BJ (cell line): ENCODE measurements at regions not wholly inside any gene's neighbourhood (a gene's known extent, or its start where the extent isn't known, plus 50 kb on each side); places are given as distances from the start of the nearest gene placed in this dataset.

ENCODE experiments used
- CTCF ChIA-PET: fragments of 350-600 bp; formaldehyde crosslinking; extraction: SDS; loops from one replicate; lab custom pipeline; 2021; ENCODE audit warnings: antibody characterized with exemption, inconsistent platforms; lab: Yijun Ruan, JAX
- POLR2A ChIA-PET: fragments of 300-600 bp; sonication (Branson Sonifier 250); formaldehyde crosslinking; extraction: SDS; loops from one replicate; lab custom pipeline; 2021; ENCODE audit warnings: antibody characterized with exemption; lab: Charles Lee
- DNase-seq: peaks from one replicate; pipeline ENCODE4 v3.0.0-alpha.2; 2011; ENCODE audit warnings: low read depth
- H3K27me3 ChIP-seq: 2 replicates; pipeline ENCODE4 v1.6.0; 2011; ENCODE audit warnings: low read length; ENCODE audit not compliant: control insufficient read depth, insufficient read depth
- H3K36me3 ChIP-seq: 2 replicates; pipeline ENCODE4 v1.5.1; 2011; ENCODE audit warnings: low read length; ENCODE audit not compliant: control insufficient read depth, insufficient read depth
- H3K4me3 ChIP-seq: 2 replicates; pipeline ENCODE4 v1.5.1; 2011; ENCODE audit warnings: low read depth, mild to moderate bottlenecking, control low read depth, low read length
- TF ChIP-seq, protein P1 (sequence below): IDR thresholded peaks from 2 replicates; pipeline ENCODE4 v1.5.1; 2011; ENCODE audit warnings: low read depth, mild to moderate bottlenecking, control low read depth, inconsistent platforms, low read length, moderate library complexity; ENCODE audit not compliant: insufficient read depth

DNA sequence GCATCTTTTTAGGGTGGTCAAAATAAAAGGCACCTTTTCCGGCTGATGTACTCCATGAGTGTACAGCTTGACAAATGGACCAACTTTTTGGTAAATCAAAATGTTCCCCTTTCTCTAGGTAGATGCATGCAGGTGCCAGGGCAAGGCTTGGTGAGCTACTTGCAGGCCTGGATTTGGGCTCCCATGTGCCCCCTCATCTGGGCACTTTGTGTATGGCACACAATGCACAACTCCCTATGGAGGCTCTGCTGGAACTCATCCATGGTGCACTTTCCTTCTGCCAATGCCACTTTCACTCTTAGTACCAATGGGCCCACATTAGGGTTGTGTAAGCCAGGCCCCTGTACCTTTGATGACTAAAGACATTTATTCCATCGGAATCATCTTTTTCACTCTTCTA is 300.8 kb downstream of the SDHAF3 start:
- H3K4me3 ChIP-seq, result no peak overlapping the region
- no peak for DNase-seq
- POLR2A ChIA-PET, result no interaction called here
- TF ChIP-seq, protein P1, sequence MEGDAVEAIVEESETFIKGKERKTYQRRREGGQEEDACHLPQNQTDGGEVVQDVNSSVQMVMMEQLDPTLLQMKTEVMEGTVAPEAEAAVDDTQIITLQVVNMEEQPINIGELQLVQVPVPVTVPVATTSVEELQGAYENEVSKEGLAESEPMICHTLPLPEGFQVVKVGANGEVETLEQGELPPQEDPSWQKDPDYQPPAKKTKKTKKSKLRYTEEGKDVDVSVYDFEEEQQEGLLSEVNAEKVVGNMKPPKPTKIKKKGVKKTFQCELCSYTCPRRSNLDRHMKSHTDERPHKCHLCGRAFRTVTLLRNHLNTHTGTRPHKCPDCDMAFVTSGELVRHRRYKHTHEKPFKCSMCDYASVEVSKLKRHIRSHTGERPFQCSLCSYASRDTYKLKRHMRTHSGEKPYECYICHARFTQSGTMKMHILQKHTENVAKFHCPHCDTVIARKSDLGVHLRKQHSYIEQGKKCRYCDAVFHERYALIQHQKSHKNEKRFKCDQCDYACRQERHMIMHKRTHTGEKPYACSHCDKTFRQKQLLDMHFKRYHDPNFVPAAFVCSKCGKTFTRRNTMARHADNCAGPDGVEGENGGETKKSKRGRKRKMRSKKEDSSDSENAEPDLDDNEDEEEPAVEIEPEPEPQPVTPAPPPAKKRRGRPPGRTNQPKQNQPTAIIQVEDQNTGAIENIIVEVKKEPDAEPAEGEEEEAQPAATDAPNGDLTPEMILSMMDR, result no peak
- H3K27me3 ChIP-seq, result no peaks in the 10 kb centered on the region
- CTCF ChIA-PET, result no interaction called here
- no peaks in the 10 kb centered on the region for H3K36me3 ChIP-seq

DNA sequence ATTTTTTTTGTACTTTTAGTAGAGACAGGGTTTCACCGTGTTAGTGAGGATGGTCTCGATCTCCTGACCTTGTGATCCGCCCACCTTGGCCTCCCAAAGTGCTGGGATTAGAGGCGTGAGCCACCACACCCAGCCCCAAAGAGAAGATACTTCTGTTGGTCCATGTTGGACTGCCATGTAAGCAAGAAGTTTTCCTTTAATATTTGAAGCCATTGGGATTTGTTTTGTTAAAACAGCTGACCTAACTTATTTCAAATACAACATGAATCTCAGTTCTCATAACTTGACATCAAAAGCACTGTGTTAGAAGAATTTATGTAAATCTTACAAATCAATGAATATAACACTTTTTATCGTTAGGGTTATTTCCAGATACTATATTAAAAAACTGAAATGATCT is 302.4 kb downstream of the SDHAF3 start:
- POLR2A ChIA-PET, result no interaction called here
- H3K27me3 ChIP-seq, result no peaks in the 10 kb centered on the region
- TF ChIP-seq, protein P1, result no peak
- H3K4me3 ChIP-seq, result no peak overlapping the region
- H3K36me3 ChIP-seq, result no peaks in the 10 kb centered on the region
- no peak for DNase-seq
- CTCF ChIA-PET, result interaction anchor here (0.9 kb wide), 1 partner anchor 594 kb away, joined by 4 read pairs; no protein-coding TSS in a partner anchor

DNA sequence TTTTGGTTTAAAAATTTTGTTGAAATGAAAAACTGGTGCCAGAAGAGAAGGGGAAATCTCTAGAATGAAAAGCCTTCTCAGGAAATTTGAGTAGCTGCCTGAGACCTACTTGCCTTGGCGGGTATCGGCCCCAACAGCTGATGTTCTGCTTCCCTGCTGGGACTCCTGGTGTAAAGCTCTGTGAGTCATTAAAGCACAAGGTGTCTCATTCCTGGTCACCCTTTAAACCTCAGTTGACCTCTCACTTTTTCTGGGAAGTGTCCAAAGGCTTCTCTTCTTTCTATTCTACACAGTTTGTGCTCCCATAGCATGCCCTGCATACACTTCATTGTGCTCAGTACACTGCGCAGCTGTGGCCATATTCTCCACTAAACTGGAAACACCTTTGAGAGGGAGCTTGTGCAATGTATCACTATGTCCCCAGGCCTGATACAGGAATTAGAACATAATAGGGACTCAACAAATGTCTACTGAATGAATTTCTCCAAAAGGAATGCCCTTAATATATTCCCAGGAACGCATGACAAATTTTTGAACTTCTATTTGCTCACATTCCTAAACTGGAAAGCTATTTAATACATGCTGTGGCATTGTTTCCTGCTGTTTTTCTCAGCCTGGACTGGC is 303.9 kb downstream of the SDHAF3 start:
- no peaks in the 10 kb centered on the region for H3K36me3 ChIP-seq
- H3K27me3 ChIP-seq, result no peaks in the 10 kb centered on the region
- DNase-seq, result no peak
- ChIA-PET POLR2A (no interaction called here), CTCF (no interaction called here)
- no peak overlapping the region for H3K4me3 ChIP-seq
- TF ChIP-seq, protein P1, result no peak

DNA sequence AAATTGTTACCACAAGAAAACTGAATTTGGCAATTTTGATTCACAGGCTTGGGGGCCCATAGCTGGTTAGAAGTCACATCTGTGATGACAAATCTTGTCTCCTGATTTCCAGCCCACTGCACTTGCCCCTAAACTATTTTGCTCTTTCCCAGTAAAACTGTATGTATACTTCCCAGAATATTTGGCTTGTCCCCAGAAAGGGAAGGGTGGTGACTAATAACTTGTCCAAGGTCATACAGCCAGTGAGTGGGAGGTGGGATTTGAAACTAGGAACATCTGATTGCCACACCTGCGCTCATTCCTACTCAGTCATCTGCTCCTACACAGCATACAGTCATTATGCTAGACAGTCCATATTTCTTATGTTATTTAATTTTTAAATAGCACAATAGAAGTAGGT is 304.5 kb downstream of the SDHAF3 start:
- Histone ChIP-seq H3K4me3 (no peak overlapping the region), H3K36me3 (no peaks in the 10 kb centered on the region), H3K27me3 (no peaks in the 10 kb centered on the region)
- CTCF ChIA-PET, result interaction anchor here (0.7 kb wide), 1 partner anchor 10 kb away, joined by 3 read pairs; no protein-coding TSS in a partner anchor
- no peak for DNase-seq
- TF ChIP-seq, protein P1, result no peak
- POLR2A ChIA-PET, result no interaction called here

DNA sequence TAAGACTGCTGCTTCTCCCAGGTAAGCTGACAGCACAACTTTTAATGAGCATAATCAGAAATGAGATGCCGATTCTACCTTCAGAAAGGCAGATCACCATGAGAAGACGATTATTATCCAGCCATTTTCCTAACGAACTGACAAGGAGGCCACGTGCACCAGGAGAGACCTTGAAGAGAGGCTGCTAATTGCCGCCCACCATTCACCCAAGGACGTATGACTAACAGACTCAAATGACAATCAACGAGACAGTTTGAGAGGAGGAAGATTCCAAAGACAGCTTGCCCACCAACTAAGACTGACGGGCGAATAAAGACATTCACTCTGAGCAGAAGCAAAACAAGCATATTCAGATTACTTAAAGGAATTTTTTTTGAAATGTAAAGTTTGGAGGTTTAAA is 301.9 kb upstream of the TAC1 start:
- no peak for DNase-seq
- H3K27me3 ChIP-seq, result no peaks in the 10 kb centered on the region
- no peaks in the 10 kb centered on the region for H3K36me3 ChIP-seq
- no peak overlapping the region for H3K4me3 ChIP-seq
- TF ChIP-seq, protein P1, result no peak
- ChIA-PET CTCF (interaction anchor here (0.6 kb wide), 1 partner anchor 143 kb away, joined by 3 read pairs; no protein-coding TSS in a partner anchor), POLR2A (no interaction called here)
